ENCODE measurements at regions not wholly inside any gene's neighbourhood (a gene's known extent, or its start where the extent isn't known, plus 50 kb on each side); places are given as distances from the start of the nearest gene placed in this dataset.

- no peaks in the 10 kb centered on the region for H3K27me3 ChIP-seq
- H3K9me3 ChIP-seq, result peaks cover 0 to 5% of the 10 kb centered on the region in 2 donors
- DNase-seq (no peak), ATAC-seq (no peak)
- TF ChIP-seq CTCF (IDR thresholded peaks at IDR 0.05), result no peak
- H3K27ac ChIP-seq, result no peak overlapping the region
- no peaks in the 10 kb centered on the region for H3K36me3 ChIP-seq
- H3K4me3 ChIP-seq, result no peak overlapping the region
- H3K4me1 ChIP-seq, result peaks cover 0 to 3% of the 10 kb centered on the region in 2 donors
- intact Hi-C loops (cut with DNase I), result no loop called here
Measured at GRCh38 chr4:81546777-81547176, 75.1 kb upstream of the RASGEF1B start.

DNA sequence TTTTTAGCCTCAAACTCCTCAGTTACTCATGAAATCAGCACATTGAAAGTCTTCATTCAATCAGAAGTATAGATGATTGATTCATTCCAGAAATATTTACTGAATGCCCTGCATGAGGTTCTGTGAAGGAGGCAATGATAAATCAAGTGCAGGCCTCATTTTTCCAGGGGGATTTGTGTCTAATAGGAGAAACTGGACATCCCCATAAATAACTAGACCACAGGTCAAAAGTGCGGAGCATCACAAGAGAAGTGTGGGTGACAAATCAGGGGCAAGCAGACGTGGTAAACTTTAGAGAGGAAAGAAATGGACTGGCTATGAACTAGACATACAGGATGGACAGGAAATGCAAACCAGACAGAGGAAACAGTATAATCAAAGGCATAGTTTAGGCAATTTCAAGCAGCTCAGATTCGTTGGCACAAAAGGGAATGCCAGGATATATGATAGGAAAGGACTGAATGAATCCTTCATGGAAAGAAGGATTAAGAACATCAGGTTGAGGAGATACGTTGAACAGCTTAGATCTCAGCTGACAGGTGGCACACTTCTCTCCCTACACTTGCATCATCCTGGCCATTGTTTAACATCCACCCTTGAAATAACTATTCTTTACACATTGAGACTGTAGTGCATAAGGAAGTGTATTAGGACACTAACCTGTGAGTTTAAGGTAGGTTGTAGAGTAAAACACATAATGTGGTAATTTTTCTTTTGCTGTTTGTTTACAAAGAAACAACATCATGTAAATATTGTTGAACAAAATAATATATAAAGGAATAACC, 69.6 kb upstream of the RASGEF1B start:
- no peak for DNase-seq
- no peak overlapping the region for H3K27ac ChIP-seq
- no peak for ATAC-seq
- no peak for TF ChIP-seq CTCF (IDR thresholded peaks at IDR 0.05)
- H3K36me3 ChIP-seq, result no peaks in the 10 kb centered on the region
- no peaks in the 10 kb centered on the region for H3K4me1 ChIP-seq
- no peaks in the 10 kb centered on the region for H3K27me3 ChIP-seq
- intact Hi-C loops (cut with DNase I), result no loop called here
- no peak overlapping the region for H3K4me3 ChIP-seq
- H3K9me3 ChIP-seq, result peaks cover 0 to 5% of the 10 kb centered on the region in 2 donors

- DNase-seq (no peak), ATAC-seq (peak; percentile 25)
- no peak for TF ChIP-seq CTCF (IDR thresholded peaks at IDR 0.05)
- Histone ChIP-seq H3K27me3 (no peaks in the 10 kb centered on the region), H3K36me3 (no peaks in the 10 kb centered on the region), H3K4me3 (no peak overlapping the region), H3K4me1 (no peaks in the 10 kb centered on the region), H3K27ac (no peak overlapping the region), H3K9me3 (peaks cover 0 to 5% of the 10 kb centered on the region in 2 donors)
- intact Hi-C loops (cut with DNase I), result no loop called here
Measured at GRCh38 chr4:81538716-81539427, 67.2 kb upstream of the RASGEF1B start.

- Histone ChIP-seq H3K36me3 (no peaks in the 10 kb centered on the region), H3K27ac (no peak overlapping the region), H3K9me3 (peaks cover 0 to 12% of the 10 kb centered on the region in 2 donors), H3K27me3 (no peaks in the 10 kb centered on the region), H3K4me3 (no peak overlapping the region), H3K4me1 (no peaks in the 10 kb centered on the region)
- intact Hi-C loops (cut with DNase I), result no loop called here
- no peak for ATAC-seq
- no peak for DNase-seq
- no peak for TF ChIP-seq CTCF (IDR thresholded peaks at IDR 0.05)
Measured at GRCh38 chr4:81531410-81531809, 59.7 kb upstream of the RASGEF1B start.

- no peak for DNase-seq
- intact Hi-C loops (cut with DNase I), result no loop called here
- Histone ChIP-seq H3K27me3 (no peaks in the 10 kb centered on the region), H3K36me3 (no peaks in the 10 kb centered on the region), H3K9me3 (peaks cover 0 to 12% of the 10 kb centered on the region in 2 donors), H3K4me3 (no peak overlapping the region), H3K27ac (no peak overlapping the region), H3K4me1 (no peaks in the 10 kb centered on the region)
- no peak for ATAC-seq
- no peak for TF ChIP-seq CTCF (IDR thresholded peaks at IDR 0.05)
Measured at GRCh38 chr4:81528979-81529378, 57.3 kb upstream of the RASGEF1B start.
